Neural cell (in vitro differentiated cells): ENCODE measurements at regions not wholly inside any gene's neighbourhood (a gene's known extent, or its start where the extent isn't known, plus 50 kb on each side); places are given as distances from the start of the nearest gene placed in this dataset.

Source experiments
- CTCF ChIP-seq: fragments of 450-650 bp; IDR thresholded peaks from 2 replicates; pipeline ENCODE4 v1.5.1; 2014; ENCODE audit warnings: antibody characterized with exemption, mild to moderate bottlenecking, moderate library complexity; ENCODE audit not compliant: poor library complexity, severe bottlenecking
- EZH2 ChIP-seq: fragments of 200-600, 300-800 bp; shearing (Covaris generic), sonication (generic); IDR thresholded peaks from 2 replicates; pipeline ENCODE4 v1.6.1; 2014; ENCODE audit warnings: antibody characterized with exemption, low read length, borderline replicate concordance, mild to moderate bottlenecking; ENCODE audit not compliant: insufficient read depth, poor library complexity, severe bottlenecking
- REST ChIP-seq: IDR thresholded peaks from 2 replicates; pipeline ENCODE4 v1.6.1; 2012; ENCODE audit warnings: borderline replicate concordance

DNA sequence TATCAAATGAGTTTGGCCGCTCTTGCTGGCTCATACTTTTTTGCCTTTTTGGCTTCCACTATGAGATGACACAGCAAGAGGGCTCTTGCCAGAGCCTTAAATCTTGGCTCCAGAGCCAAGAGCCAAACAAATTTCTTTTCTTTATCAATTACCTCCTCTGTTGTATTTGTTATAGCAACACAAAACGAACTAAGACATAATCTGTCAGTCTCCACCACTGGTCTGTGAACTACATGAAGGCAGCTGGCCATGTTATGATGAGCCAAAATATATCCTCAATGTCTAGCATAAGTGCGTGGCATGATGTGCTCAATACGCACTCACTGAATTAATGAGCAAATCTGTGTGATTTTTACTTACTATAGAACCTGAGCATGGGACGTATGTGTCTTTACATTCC is 220.0 kb upstream of the ZNF217 start:
- no peak for TF ChIP-seq EZH2
- no peak for TF ChIP-seq CTCF
- no peak for TF ChIP-seq REST
